Upper lobe of right lung (tissue), 1 donor: ENCODE measurements at regions not wholly inside any gene's neighbourhood (a gene's known extent, or its start where the extent isn't known, plus 50 kb on each side); places are given as distances from the start of the nearest gene placed in this dataset.
"Not testable (repeated sequence)": the region's sequence is repeated elsewhere in the genome, so short reads cannot be mapped to it uniquely, and the experiment has no call there.

Experiments used
- ATAC-seq: fragments of 200-7000 bp; cut with Tn5 transposase; one replicate; pipeline ENCODE4 v1.9.1; 2020; ENCODE audit warnings: mild to moderate bottlenecking, moderate library complexity
- DNase-seq: peaks from one replicate; pipeline ENCODE4 v3.0.0-alpha.2; 2020
- H3K27ac ChIP-seq: fragments of 200-600 bp; one replicate; pipeline ENCODE4 v1.8.0; 2022
- H3K27me3 ChIP-seq: fragments of 200-600 bp; one replicate; pipeline ENCODE4 v1.8.0; 2022; ENCODE audit warnings: mild to moderate bottlenecking
- H3K36me3 ChIP-seq: fragments of 200-600 bp; one replicate; pipeline ENCODE4 v1.8.0; 2022
- H3K4me1 ChIP-seq: fragments of 200-600 bp; one replicate; pipeline ENCODE4 v1.8.0; 2022
- H3K4me3 ChIP-seq: fragments of 200-600 bp; one replicate; pipeline ENCODE4 v1.8.0; 2022; ENCODE audit warnings: mild to moderate bottlenecking
- H3K9me3 ChIP-seq: fragments of 200-600 bp; one replicate; pipeline ENCODE4 v1.8.0; 2022
- intact Hi-C: fragments of 100-400 bp; cut with DNase I; formaldehyde crosslinking; loops from one replicate; pipeline ENCODE4 v1.11.0; 2022
- donor health status: DM: no; HTN: yes; CAD: no; lungs with severe emphysema.

DNA sequence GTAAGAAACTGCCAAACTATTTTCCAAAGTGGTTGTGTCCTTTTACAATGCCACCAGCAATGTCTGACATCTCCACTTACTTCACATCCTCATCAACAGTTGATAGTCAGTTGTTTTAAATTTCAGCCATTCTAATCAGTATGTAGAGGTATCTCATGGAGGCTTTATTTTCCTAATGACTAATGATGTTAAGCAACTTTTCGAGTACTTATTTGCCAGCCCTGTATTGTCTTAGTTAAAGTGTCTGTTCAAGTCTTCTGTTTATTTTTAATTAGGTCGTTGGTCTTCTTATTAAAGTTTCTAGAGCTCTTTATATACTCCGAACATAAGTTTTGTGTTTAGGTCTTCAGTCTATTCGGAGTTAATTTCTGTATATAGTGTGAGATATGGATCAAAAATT is 54.9 kb upstream of the NBPF12 start:
- H3K36me3 ChIP-seq, H3K27ac ChIP-seq, H3K4me1 ChIP-seq, ATAC-seq, intact Hi-C loops, H3K9me3 ChIP-seq, H3K27me3 ChIP-seq, DNase-seq, H3K4me3 ChIP-seq: not testable (repeated sequence)

DNA sequence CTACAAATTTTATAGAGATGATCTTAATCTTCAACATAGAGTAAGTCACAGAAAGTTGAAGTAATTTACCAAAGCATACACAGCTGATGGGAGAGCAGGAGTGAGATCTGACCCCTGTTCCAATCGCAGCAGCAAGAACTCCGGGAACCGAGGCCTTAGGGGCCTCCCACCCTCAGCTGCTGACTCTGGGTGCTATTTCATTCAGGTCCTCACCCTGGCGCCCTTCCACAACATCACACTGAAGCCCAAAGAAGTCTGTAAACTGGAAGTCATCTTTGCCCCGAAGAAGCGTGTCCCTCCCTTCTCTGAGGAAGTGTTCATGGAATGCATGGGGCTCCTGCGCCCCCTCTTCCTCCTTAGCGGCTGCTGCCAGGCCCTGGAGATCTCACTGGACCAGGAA is 57.0 kb upstream of the NBPF12 start:
- DNase-seq, H3K36me3 ChIP-seq, H3K4me1 ChIP-seq, H3K27ac ChIP-seq, H3K9me3 ChIP-seq, H3K4me3 ChIP-seq, ATAC-seq, intact Hi-C loops, H3K27me3 ChIP-seq: not testable (repeated sequence)

DNA sequence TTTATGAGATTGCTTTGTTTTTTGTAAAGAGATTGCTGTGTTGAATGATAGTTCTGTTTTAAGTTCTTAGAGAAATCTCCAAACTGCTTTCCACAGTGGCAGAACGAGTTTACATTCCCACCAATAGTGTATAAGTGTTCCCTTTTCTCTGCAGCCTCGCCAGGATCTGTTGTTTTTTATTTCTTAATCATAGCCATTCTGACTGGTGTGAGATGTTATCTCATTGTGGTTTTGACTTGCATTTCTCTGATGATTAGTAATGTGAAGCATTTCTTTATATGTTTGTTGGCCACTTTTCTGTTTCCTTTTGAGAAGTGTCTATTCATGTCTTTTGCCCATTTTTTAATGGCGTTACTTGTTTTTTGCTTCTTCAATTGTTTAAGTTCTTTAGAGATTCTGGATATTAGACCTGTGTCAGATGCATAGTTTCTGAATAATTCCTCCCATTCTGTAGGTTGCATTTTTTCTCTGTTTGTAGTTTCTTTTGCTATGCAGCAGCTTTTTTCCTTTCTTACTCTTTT is 74.3 kb upstream of the NBPF12 start:
- not testable (repeated sequence) for ATAC-seq

DNA sequence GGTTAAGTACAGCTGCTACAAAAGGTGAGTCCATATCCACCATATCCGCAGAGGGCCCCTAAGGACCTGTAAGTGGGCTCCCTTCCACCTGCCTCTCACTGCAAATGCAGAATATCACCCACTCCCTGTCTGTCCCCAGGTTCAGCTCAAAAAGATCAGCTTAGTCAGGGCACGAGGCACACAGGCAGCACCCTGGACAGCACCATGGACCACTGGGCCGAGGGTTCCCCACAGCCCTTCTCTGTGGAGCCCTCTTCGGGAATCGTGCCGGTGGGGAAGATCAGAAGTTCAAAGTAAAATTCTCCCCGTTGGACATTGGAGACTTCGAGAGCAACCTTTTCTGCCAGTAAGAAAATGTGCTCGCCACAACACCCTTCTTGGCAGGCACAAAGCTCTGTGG is 85.0 kb upstream of the NBPF12 start:
- DNase-seq, H3K36me3 ChIP-seq, H3K9me3 ChIP-seq, ATAC-seq, H3K27ac ChIP-seq, H3K4me3 ChIP-seq, intact Hi-C loops, H3K4me1 ChIP-seq, H3K27me3 ChIP-seq: not testable (repeated sequence)

More for the DNA sequence above, 74.3 kb upstream of the NBPF12 start:
- H3K9me3 ChIP-seq, H3K4me3 ChIP-seq, intact Hi-C loops, H3K27ac ChIP-seq, H3K36me3 ChIP-seq, H3K4me1 ChIP-seq, DNase-seq, H3K27me3 ChIP-seq: not testable (repeated sequence)

DNA sequence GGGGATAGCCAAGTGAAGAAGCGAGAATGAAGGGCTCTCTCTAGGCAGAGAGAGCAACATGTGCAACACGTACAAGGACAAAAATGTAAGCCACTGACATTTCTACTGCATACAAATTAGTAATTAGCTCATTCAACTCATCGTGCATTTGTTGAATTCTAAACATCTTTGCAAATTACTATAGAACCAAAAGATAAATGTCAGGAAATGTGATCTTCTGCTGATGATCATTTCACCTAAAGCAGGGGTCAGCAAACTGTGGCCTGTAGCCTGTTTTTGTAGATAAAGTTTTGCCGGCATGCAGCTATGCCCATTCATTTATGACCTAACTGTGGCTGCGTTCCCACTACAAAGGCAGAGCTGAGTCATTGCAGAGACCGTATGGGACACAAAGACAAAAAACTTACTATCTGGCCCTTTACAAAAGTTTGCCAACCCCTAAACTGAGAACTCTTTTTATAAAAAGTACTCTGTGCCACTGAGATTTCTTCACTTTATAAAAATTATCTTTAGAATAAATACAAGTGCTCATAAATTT is 87.7 kb upstream of the NBPF12 start:
- ATAC-seq, DNase-seq, intact Hi-C loops, H3K4me1 ChIP-seq, H3K9me3 ChIP-seq, H3K36me3 ChIP-seq, H3K4me3 ChIP-seq, H3K27me3 ChIP-seq, H3K27ac ChIP-seq: not testable (repeated sequence)

DNA sequence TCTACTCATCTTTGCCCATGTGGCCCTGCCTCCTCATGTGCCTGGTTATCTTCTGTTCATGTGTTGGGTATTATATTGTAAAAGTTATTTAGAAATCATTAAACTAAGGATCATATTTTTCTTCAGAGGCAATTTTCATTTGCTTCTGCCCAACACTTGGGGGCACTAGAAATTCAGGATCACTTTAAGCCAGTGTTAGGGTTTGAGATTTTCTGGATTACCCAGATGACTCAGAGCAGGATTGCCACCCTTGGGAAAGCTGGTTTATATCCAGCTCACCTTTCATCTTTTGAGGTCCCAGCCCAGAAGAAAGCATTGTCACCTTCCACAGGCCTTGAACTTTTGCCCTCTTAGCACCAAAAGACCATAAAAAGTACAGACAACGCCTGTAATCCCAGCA is 99.4 kb upstream of the NBPF12 start:
- H3K9me3 ChIP-seq, DNase-seq, intact Hi-C loops, ATAC-seq, H3K4me1 ChIP-seq, H3K4me3 ChIP-seq, H3K27me3 ChIP-seq, H3K27ac ChIP-seq, H3K36me3 ChIP-seq: not testable (repeated sequence)

DNA sequence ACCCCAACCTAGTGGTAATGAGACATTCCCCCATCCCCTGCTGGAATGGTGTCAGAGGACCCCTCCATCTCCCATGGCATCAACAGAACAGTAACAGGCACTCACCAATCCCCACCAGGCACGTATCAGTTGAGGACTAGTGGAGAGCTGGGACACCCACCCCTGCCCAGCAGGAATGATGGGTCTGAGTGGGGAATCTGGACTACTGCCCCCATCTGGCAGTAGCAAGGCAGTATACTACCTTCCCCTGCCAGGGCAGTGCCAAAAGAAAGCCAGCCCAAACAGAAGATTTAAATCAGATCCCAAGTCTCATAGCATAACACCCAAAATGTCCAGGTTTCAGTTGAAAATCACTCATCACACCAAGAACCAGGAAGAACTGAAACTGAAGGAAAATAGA is 111.2 kb upstream of the NBPF12 start:
- H3K4me3 ChIP-seq, intact Hi-C loops, H3K36me3 ChIP-seq, DNase-seq, ATAC-seq, H3K27me3 ChIP-seq, H3K27ac ChIP-seq, H3K9me3 ChIP-seq, H3K4me1 ChIP-seq: not testable (repeated sequence)

DNA sequence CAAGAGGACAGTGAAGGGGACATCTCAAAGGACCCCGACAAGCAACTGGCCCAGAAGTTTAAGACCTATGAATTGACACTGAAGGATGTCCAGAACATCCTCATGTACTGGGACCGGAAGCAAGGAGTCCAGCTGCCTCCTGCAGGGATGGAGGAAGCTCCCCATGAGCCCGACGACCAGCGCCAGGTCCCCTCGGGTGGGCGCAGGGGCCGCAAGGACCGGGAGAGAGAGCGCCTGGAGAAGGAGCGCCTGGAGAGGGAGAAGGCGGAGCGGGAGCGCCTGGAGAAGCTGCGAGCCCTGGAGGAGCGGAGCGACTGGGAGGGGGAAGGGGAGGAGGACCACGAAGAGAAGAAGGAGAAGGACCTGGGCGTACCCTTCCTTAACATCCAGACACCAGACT is 143.9 kb upstream of the NBPF12 start:
- H3K4me1 ChIP-seq, H3K27ac ChIP-seq, H3K36me3 ChIP-seq, H3K4me3 ChIP-seq, H3K27me3 ChIP-seq, H3K9me3 ChIP-seq, DNase-seq, ATAC-seq, intact Hi-C loops: not testable (repeated sequence)

DNA sequence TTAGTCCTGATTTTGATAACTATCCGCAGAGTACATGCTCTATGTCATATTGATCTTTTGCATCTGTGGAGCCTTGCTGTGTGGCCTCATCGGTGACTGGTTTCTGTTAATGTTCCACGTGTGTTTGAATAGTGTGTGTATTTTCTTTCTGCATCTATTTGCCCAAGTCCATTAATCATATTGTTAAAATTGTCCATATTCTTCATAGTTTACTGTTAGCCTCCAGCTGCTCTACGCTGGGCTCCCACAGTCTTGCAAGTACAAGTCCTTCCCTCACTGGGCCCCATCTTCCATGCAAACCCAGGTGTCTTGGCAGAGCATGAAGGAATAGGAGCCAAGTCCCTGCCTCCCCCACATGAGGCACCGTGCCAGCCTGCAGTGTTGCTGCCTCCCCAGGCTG is 145.4 kb upstream of the NBPF12 start:
- H3K9me3 ChIP-seq, DNase-seq, H3K27me3 ChIP-seq, H3K36me3 ChIP-seq, H3K27ac ChIP-seq, intact Hi-C loops, ATAC-seq, H3K4me1 ChIP-seq, H3K4me3 ChIP-seq: not testable (repeated sequence)

DNA sequence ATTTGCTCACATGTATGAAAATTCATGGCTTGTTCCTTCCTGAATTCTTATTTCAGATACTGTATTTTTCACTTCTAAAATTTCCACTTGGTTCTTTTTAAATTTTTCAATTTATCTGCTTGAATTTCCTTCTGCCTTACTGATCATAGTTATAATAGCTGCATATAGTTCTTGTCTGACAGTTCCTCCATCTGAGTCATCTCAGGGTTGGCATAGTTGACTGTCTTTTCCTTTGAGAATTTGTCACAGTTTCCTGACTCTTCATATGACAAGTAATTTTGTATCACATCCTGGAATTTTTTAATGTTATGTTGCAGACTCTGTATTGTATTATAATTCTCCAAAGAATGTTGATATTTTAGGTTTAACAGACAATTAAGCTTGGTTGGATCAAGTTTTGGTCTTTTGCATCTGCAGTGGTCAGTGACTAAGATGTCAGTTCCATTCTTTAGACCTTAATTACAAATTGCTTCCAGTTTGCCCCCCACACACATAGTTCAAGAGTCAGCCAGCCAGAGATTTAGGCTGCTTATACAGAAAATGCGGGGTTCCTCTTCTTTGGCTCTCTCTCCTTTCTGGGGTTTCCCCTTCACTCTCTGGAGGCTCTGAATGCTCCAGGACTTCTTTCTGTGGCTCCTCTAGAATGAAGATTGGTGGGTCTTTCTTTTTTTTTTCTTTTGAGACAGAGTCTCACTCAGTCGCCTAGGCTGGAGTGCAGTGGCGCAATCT is 153.7 kb upstream of the NBPF12 start:
- H3K36me3 ChIP-seq, H3K9me3 ChIP-seq, DNase-seq, ATAC-seq, H3K4me3 ChIP-seq, H3K4me1 ChIP-seq, intact Hi-C loops, H3K27me3 ChIP-seq, H3K27ac ChIP-seq: not testable (repeated sequence)

DNA sequence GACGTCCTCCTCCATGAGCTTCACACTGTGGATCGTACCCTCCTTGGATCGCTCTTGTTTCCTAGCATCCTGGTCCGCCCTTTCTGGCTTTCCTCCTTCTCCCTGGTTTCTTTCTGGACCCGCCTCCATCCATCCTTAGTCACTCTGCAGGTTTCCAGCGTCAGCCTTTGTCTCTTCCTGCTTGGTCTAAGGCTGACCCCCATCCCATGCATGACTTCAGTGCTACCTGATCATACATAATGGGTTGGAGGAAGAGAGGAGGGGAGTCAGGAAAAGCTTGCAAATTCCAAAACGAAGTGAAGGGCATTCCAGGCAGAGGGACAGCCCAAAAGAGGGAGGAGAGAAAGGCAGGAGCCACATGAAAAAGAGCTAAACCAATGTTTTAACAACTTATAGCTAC is 156.9 kb upstream of the NBPF12 start:
- intact Hi-C loops, ATAC-seq: not testable (repeated sequence)

DNA sequence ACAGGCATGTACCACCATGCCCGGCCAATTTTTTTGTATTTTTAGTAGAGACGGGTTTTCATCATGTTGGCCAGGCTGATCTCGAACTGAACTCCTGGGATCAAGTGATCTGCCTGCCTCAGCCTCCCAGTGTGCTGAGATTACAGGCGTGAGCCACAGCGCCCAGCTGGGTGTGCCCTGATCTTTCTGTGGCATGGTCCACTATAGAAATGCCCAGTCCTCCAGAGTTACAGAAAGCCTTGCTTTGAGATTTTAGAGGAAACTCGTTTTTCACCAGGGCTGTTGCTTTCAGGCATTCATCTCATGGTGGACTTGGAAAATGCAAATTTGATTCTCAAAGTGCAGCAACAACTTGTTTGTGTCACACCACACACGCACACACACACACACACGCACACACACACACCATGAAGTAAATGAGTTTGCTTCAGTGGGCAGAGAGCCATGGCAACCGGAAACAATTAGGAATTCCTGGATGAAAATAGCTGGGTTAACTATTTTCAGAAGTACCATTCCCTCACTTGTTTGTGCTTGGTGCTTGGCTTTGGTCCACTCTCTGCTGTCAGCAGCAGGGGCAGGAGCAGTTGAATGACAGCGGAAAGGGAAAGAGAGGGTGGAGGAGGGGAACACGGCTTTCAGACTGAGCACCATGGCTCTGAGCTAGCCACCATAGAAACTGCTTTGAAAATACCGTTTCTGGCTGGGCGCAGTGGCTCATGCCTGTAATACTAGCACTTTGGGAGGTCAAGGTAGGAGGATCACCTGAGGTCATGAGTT is 160.1 kb upstream of the NBPF12 start:
- H3K4me1 ChIP-seq, DNase-seq, H3K27ac ChIP-seq, intact Hi-C loops, H3K27me3 ChIP-seq, H3K9me3 ChIP-seq, H3K36me3 ChIP-seq, H3K4me3 ChIP-seq: not testable (repeated sequence)
- ATAC-seq: peak; percentile 49

More for the DNA sequence above, 156.9 kb upstream of the NBPF12 start:
- DNase-seq, H3K27me3 ChIP-seq, H3K9me3 ChIP-seq, H3K27ac ChIP-seq, H3K4me1 ChIP-seq, H3K36me3 ChIP-seq, H3K4me3 ChIP-seq: not testable (repeated sequence)

DNA sequence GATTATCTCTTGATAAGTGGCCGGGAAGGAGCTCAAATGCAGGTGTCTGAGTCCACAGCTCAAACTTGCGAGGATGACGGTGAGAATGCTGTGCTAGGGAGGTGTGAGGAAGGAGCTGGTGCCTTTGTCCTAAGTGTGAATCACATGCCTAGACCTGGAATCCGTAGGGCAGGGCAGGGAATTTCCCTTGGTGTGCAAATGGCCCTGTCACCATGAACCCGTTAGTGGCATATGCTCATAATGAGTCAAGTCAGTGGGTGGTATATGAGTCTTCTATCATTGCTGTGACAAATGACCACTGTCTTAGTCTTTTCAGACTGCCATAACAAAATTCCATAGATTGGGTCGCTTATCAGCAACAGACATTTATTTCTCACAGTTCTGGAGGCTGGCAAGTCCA is 163.1 kb upstream of the NBPF12 start:
- intact Hi-C loops, ATAC-seq: not testable (repeated sequence)

DNA sequence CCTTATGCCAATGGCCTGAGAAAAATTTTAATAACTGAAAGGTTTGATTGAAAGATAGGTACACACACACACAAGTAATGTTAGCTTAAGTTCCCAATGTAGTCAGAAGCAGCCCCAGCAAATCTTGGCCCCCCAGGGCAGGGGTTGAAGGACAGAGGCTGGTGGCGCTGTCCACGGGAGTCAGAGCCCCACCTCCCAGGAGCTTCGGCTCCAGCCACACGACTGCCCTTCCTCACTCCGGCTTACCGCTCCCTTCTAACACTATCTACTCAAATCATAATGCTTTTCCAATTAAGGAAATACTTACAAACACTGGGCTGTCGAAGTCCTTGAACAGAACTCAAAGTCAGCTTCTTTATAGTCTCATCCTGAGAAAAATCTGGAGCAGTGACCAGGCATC is 163.9 kb upstream of the NBPF12 start:
- H3K27me3 ChIP-seq, H3K36me3 ChIP-seq, DNase-seq, ATAC-seq, H3K27ac ChIP-seq, H3K4me3 ChIP-seq, H3K9me3 ChIP-seq, H3K4me1 ChIP-seq, intact Hi-C loops: not testable (repeated sequence)

More for the DNA sequence above, 163.1 kb upstream of the NBPF12 start:
- not testable (repeated sequence) for DNase-seq, H3K36me3 ChIP-seq, H3K4me1 ChIP-seq, H3K27me3 ChIP-seq, H3K4me3 ChIP-seq, H3K9me3 ChIP-seq, H3K27ac ChIP-seq
